ENCODE measurements at regions not wholly inside any gene's neighbourhood (a gene's known extent, or its start where the extent isn't known, plus 50 kb on each side); places are given as distances from the start of the nearest gene placed in this dataset.

DNA sequence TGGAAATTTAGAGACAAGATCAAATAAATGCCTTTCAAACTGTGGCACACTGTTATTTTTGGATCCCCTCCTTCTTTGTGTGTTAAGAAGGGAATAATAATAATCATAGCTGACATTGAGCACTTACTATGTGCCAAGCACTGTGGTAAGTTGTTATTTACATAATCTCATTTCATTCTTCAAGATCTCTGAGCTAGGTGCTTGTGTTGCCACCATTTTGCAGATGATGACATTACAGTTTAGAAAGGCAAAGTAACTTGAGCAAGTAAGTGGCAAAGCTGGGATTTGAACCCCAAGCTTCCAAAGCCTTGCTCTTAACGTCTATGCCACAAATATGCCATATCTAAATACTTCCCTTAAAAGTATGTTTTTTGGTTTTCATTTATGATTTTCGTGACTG, 121.8 kb upstream of the TMEM161B start:
- POLR2A ChIA-PET, result no interaction called here
- 92% methylated on average over 2 of the region's 2 CpGs for WGBS (ENCODE audit: insufficient coverage)
- no peak overlapping the region for H3K27ac ChIP-seq (ENCODE audit: insufficient read depth in 1 of 2, low read depth in 1 of 2, low read length in 2 of 2, poor library complexity in 1 of 2, severe bottlenecking in 2 of 2)
- H3K9me3 ChIP-seq (ENCODE audit: control extremely low read depth in 1 of 5, control insufficient read depth in 4 of 5, insufficient read depth in 2 of 5, low read depth in 1 of 5, low read length in 4 of 5), result no peaks in the 10 kb centered on the region
- no peak for DNase-seq
- no peaks in the 10 kb centered on the region for H3K36me3 ChIP-seq (ENCODE audit: control insufficient read depth in 4 of 4, insufficient read depth in 4 of 4, low read length in 3 of 4)
- H3K4me3 ChIP-seq (ENCODE audit: control insufficient read depth in 1 of 7, extremely low read depth in 1 of 7, insufficient read depth in 4 of 7, low read depth in 2 of 7, low read length in 6 of 7), result no peak overlapping the region
- H3K4me1 ChIP-seq (ENCODE audit: control extremely low read depth in 1 of 4, control insufficient read depth in 4 of 4, insufficient read depth in 4 of 4, low read length in 3 of 4), result no peaks in the 10 kb centered on the region
- H3K27me3 ChIP-seq (replicated peaks in 2 of 5; ENCODE audit: control insufficient read depth in 4 of 5, insufficient read depth in 5 of 5, low read length in 4 of 5), result peaks cover 0 to 7% (median 0%) of the 10 kb centered on the region in 5 experiments
- CTCF ChIA-PET, result no interaction called here

DNA sequence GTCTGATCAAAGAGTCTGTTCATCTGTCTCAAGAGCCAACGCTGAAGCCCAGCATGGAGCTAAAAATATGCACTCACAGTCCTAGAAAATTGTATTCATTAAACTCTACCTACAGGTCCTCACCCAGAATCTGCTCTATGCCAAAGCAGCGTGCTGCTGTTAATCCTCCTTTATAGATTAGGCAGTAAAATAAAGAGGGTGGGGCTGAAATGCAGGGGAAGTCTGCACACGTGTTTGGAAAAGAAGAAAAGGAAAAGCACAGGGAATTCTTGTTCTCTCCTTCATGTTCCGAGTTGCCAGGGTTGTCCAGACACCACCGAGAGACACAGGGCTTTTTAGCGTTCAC, 121.4 kb upstream of the TMEM161B start:
- Histone ChIP-seq H3K4me1 (ENCODE audit: control extremely low read depth in 1 of 4, control insufficient read depth in 4 of 4, insufficient read depth in 4 of 4, low read length in 3 of 4) (no peaks in the 10 kb centered on the region), H3K4me3 (ENCODE audit: control insufficient read depth in 1 of 7, extremely low read depth in 1 of 7, insufficient read depth in 4 of 7, low read depth in 2 of 7, low read length in 6 of 7) (no peak overlapping the region), H3K27me3 (replicated peaks in 2 of 5; ENCODE audit: control insufficient read depth in 4 of 5, insufficient read depth in 5 of 5, low read length in 4 of 5) (peaks cover 0 to 7% (median 0%) of the 10 kb centered on the region in 5 experiments), H3K27ac (ENCODE audit: insufficient read depth in 1 of 2, low read depth in 1 of 2, low read length in 2 of 2, poor library complexity in 1 of 2, severe bottlenecking in 2 of 2) (no peak overlapping the region), H3K9me3 (ENCODE audit: control extremely low read depth in 1 of 5, control insufficient read depth in 4 of 5, insufficient read depth in 2 of 5, low read depth in 1 of 5, low read length in 4 of 5) (no peaks in the 10 kb centered on the region), H3K36me3 (ENCODE audit: control insufficient read depth in 4 of 4, insufficient read depth in 4 of 4, low read length in 3 of 4) (no peaks in the 10 kb centered on the region)
- 66% methylated on average over 5 of the region's 6 CpGs for WGBS (ENCODE audit: insufficient coverage)
- no peak for DNase-seq
- CTCF ChIA-PET, result no interaction called here
- POLR2A ChIA-PET, result no interaction called here

GRCh38 chr5:88389338-88390095, 120.9 kb upstream of the TMEM161B start:
- 97% methylated on average over 4 of the region's 4 CpGs for WGBS (ENCODE audit: insufficient coverage)
- peaks cover 0 to 3% (median 0%) of the 10 kb centered on the region in 5 experiments for H3K27me3 ChIP-seq (replicated peaks in 2 of 5; ENCODE audit: control insufficient read depth in 4 of 5, insufficient read depth in 5 of 5, low read length in 4 of 5)
- no peaks in the 10 kb centered on the region for H3K36me3 ChIP-seq (ENCODE audit: control insufficient read depth in 4 of 4, insufficient read depth in 4 of 4, low read length in 3 of 4)
- DNase-seq, result no peak
- ChIA-PET POLR2A (no interaction called here), CTCF (interaction anchor here (1.2 kb wide), 1 partner anchor 13 kb away, joined by 4 read pairs; no protein-coding TSS in a partner anchor)
- no peaks in the 10 kb centered on the region for H3K4me1 ChIP-seq (ENCODE audit: control extremely low read depth in 1 of 4, control insufficient read depth in 4 of 4, insufficient read depth in 4 of 4, low read length in 3 of 4)
- H3K4me3 ChIP-seq (ENCODE audit: control insufficient read depth in 1 of 7, extremely low read depth in 1 of 7, insufficient read depth in 4 of 7, low read depth in 2 of 7, low read length in 6 of 7), result no peak overlapping the region
- no peak overlapping the region for H3K27ac ChIP-seq (ENCODE audit: insufficient read depth in 1 of 2, low read depth in 1 of 2, low read length in 2 of 2, poor library complexity in 1 of 2, severe bottlenecking in 2 of 2)
- no peaks in the 10 kb centered on the region for H3K9me3 ChIP-seq (ENCODE audit: control extremely low read depth in 1 of 5, control insufficient read depth in 4 of 5, insufficient read depth in 2 of 5, low read depth in 1 of 5, low read length in 4 of 5)

- Histone ChIP-seq H3K27ac (ENCODE audit: insufficient read depth in 1 of 2, low read depth in 1 of 2, low read length in 2 of 2, poor library complexity in 1 of 2, severe bottlenecking in 2 of 2) (no peak overlapping the region), H3K27me3 (replicated peaks in 2 of 5; ENCODE audit: control insufficient read depth in 4 of 5, insufficient read depth in 5 of 5, low read length in 4 of 5) (peaks cover 0 to 3% (median 0%) of the 10 kb centered on the region in 5 experiments), H3K9me3 (ENCODE audit: control extremely low read depth in 1 of 5, control insufficient read depth in 4 of 5, insufficient read depth in 2 of 5, low read depth in 1 of 5, low read length in 4 of 5) (no peaks in the 10 kb centered on the region), H3K4me1 (ENCODE audit: control extremely low read depth in 1 of 4, control insufficient read depth in 4 of 4, insufficient read depth in 4 of 4, low read length in 3 of 4) (no peaks in the 10 kb centered on the region), H3K36me3 (ENCODE audit: control insufficient read depth in 4 of 4, insufficient read depth in 4 of 4, low read length in 3 of 4) (no peaks in the 10 kb centered on the region), H3K4me3 (ENCODE audit: control insufficient read depth in 1 of 7, extremely low read depth in 1 of 7, insufficient read depth in 4 of 7, low read depth in 2 of 7, low read length in 6 of 7) (no peak overlapping the region)
- POLR2A ChIA-PET, result no interaction called here
- DNase-seq, result no peak
- WGBS (ENCODE audit: insufficient coverage), result 84% methylated on average over 6 of the region's 7 CpGs
- CTCF ChIA-PET, result interaction anchor here (1.2 kb wide), 1 partner anchor 14 kb away, joined by 4 read pairs; no protein-coding TSS in a partner anchor
These were observed 120.1 kb upstream of the TMEM161B start for GRCh38 chr5:88388476-88389337.

DNA sequence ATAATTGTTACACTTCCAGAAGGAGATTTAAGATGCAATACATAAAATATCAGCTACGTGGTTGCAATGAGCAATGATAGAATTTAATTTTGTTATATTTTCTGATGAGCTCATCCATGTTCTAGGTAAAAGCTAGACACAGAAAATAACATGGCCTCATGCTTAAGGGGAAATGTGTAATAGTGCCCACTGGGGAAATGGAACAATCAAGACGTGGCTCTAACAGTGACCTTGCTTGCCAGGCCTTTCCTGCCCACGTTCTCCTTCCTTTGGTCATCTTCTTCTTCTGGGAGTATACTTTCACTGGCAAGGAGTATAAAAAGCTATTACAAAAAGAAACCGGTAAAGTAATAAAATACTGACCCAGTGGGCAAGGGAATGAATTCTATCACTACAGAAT, 116.2 kb upstream of the TMEM161B start:
- WGBS (ENCODE audit: insufficient coverage), result 100% methylated on average over 1 of the region's 4 CpGs
- H3K4me1 ChIP-seq (ENCODE audit: control extremely low read depth in 1 of 4, control insufficient read depth in 4 of 4, insufficient read depth in 4 of 4, low read length in 3 of 4), result no peaks in the 10 kb centered on the region
- H3K9me3 ChIP-seq (ENCODE audit: control extremely low read depth in 1 of 5, control insufficient read depth in 4 of 5, insufficient read depth in 2 of 5, low read depth in 1 of 5, low read length in 4 of 5), result peaks cover 0 to 1% (median 0%) of the 10 kb centered on the region in 5 experiments
- ChIA-PET POLR2A (no interaction called here), CTCF (no interaction called here)
- DNase-seq, result no peak
- H3K27me3 ChIP-seq (replicated peaks in 2 of 5; ENCODE audit: control insufficient read depth in 4 of 5, insufficient read depth in 5 of 5, low read length in 4 of 5), result no peaks in the 10 kb centered on the region
- H3K4me3 ChIP-seq (ENCODE audit: control insufficient read depth in 1 of 7, extremely low read depth in 1 of 7, insufficient read depth in 4 of 7, low read depth in 2 of 7, low read length in 6 of 7), result no peak overlapping the region
- H3K27ac ChIP-seq (ENCODE audit: insufficient read depth in 1 of 2, low read depth in 1 of 2, low read length in 2 of 2, poor library complexity in 1 of 2, severe bottlenecking in 2 of 2), result no peak overlapping the region
- no peaks in the 10 kb centered on the region for H3K36me3 ChIP-seq (ENCODE audit: control insufficient read depth in 4 of 4, insufficient read depth in 4 of 4, low read length in 3 of 4)

DNA sequence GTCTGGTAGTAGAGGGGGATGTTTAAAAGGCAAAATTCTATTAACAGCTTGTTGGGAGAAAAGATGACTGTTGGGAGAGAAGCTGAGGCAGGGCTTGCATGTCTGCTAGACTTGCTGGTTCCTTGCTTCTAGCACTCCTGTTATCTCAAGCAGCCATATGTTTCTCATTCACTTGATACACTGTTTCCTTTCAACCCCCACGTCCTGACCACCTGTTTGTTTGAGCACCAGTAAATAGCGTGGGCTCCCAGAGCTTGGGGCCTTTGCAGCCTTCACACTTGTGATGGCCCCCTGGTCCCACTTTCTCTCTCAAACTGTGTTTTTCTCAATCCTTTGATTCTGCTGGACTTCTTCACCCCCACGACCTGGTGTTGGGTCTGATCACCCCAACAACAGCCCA, 111.7 kb upstream of the TMEM161B start:
- DNase-seq, result no peak
- POLR2A ChIA-PET, result no interaction called here
- Histone ChIP-seq H3K27me3 (replicated peaks in 2 of 5; ENCODE audit: control insufficient read depth in 4 of 5, insufficient read depth in 5 of 5, low read length in 4 of 5) (no peaks in the 10 kb centered on the region), H3K4me3 (ENCODE audit: control insufficient read depth in 1 of 7, extremely low read depth in 1 of 7, insufficient read depth in 4 of 7, low read depth in 2 of 7, low read length in 6 of 7) (no peak overlapping the region), H3K9me3 (ENCODE audit: control extremely low read depth in 1 of 5, control insufficient read depth in 4 of 5, insufficient read depth in 2 of 5, low read depth in 1 of 5, low read length in 4 of 5) (peaks cover 0 to 1% (median 0%) of the 10 kb centered on the region in 5 experiments), H3K36me3 (ENCODE audit: control insufficient read depth in 4 of 4, insufficient read depth in 4 of 4, low read length in 3 of 4) (no peaks in the 10 kb centered on the region), H3K4me1 (ENCODE audit: control extremely low read depth in 1 of 4, control insufficient read depth in 4 of 4, insufficient read depth in 4 of 4, low read length in 3 of 4) (peaks cover 0 to 10% (median 0%) of the 10 kb centered on the region in 4 experiments), H3K27ac (ENCODE audit: insufficient read depth in 1 of 2, low read depth in 1 of 2, low read length in 2 of 2, poor library complexity in 1 of 2, severe bottlenecking in 2 of 2) (no peak overlapping the region)
- 69% methylated on average over 3 of the region's 3 CpGs for WGBS (ENCODE audit: insufficient coverage)
- CTCF ChIA-PET, result no interaction called here

Measured in common myeloid progenitor, CD34-positive (primary cell).